HUES48 (cell line): ENCODE measurements at regions not wholly inside any gene's neighbourhood (a gene's known extent, or its start where the extent isn't known, plus 50 kb on each side); places are given as distances from the start of the nearest gene placed in this dataset.

Experiments used
- H3K27ac ChIP-seq: one replicate; pipeline ENCODE4 v1.7.0; 2013; ENCODE audit warnings: low read depth, low read length, inconsistent platforms
- H3K27me3 ChIP-seq: 2 replicates; pipeline ENCODE4 v1.6.1; 2013; ENCODE audit warnings: mild to moderate bottlenecking, low read length; ENCODE audit not compliant: control insufficient read depth, insufficient read depth
- H3K36me3 ChIP-seq: 2 replicates; pipeline ENCODE4 v1.6.1; 2013; ENCODE audit warnings: low read length; ENCODE audit not compliant: control insufficient read depth, insufficient read depth
- H3K4me1 ChIP-seq: 2 replicates; pipeline ENCODE4 v1.6.1; 2013; ENCODE audit warnings: mild to moderate bottlenecking, low read length; ENCODE audit not compliant: control insufficient read depth, insufficient read depth
- H3K4me3 ChIP-seq: 2 replicates; pipeline ENCODE4 v1.5.1; 2013; ENCODE audit warnings: mild to moderate bottlenecking, low read depth, low read length
- H3K9ac ChIP-seq: 2 replicates; pipeline ENCODE4 v1.6.1; 2013; ENCODE audit warnings: mild to moderate bottlenecking, low read depth, low read length, moderate library complexity
- H3K9me3 ChIP-seq: 2 replicates; pipeline ENCODE4 v1.6.1; 2013; ENCODE audit warnings: low read length; ENCODE audit not compliant: control insufficient read depth, insufficient read depth

DNA sequence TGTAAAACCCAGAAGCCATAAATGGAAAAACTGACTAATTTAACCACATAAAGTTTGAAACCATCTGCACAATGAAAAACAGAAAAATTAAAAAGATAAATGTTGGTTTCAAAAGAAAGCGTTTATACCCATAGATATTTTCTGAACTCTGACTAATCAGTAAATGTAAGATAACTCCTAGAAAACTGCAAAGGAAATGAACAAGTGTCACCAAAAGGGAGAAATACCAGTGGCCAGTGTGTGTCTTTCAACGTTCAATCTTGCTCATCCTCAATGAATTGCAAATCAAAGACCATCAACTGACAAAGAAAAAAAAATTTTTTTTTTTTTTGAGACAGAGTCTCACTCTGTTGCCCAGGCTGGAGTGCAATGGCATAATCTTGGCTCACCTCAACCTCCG is 180.1 kb downstream of the SYK start:
- Histone ChIP-seq H3K27ac (no peak overlapping the region), H3K4me3 (no peak overlapping the region), H3K9ac (no peak overlapping the region), H3K9me3 (no peaks in the 10 kb centered on the region), H3K36me3 (no peaks in the 10 kb centered on the region), H3K4me1 (0 out of 2 replicates have a peak, but pooled peaks cover 2% of the 10 kb centered on the region), H3K27me3 (no peaks in the 10 kb centered on the region)

DNA sequence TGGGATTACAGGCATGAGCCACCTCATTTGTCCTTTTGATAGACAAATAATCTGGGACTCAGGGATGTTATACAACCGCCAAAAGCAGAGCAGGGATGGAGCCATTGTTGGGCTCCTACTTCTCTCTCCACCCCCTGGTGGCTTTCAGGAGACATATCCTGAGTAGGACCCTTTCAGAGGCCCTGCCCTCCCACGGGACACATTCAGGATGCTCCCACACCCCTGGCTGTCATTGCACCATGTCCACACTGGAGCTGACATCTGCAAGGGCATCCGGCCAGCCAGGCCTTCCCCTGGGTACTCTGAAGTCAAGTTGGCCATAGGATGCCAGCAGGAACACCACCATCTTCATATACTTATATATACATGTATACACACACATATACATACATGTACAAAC is 181.8 kb downstream of the SYK start:
- Histone ChIP-seq H3K4me1 (0 out of 2 replicates have a peak, but pooled peaks cover 4% of the 10 kb centered on the region), H3K9me3 (no peaks in the 10 kb centered on the region), H3K27me3 (no peaks in the 10 kb centered on the region), H3K36me3 (no peaks in the 10 kb centered on the region), H3K27ac (no peak overlapping the region), H3K9ac (no peak overlapping the region), H3K4me3 (no peak overlapping the region)

DNA sequence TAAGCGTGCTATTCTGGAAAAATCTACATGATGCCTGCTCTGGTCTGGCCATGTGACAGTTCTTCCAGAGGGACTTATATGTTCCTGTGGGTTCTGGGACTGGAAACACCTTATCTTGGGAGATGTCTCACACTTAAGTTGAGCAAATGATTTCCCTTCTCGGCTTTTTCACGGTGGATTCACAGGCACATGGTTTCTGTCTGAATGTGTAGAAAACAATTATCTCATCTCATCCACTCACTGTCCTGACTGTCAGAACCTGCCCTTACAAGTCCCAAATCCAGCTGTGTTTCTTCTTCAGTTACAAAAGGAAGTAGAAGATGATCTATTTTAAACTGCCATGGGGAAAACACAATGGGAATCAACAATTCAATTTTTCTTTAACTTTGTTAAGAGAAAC is 184.0 kb downstream of the SYK start:
- 0 out of 2 replicates have a peak, but pooled peaks cover 4% of the 10 kb centered on the region for H3K4me1 ChIP-seq
- H3K9me3 ChIP-seq = no peaks in the 10 kb centered on the region
- no peaks in the 10 kb centered on the region for H3K36me3 ChIP-seq
- H3K9ac ChIP-seq = no peak overlapping the region
- no peaks in the 10 kb centered on the region for H3K27me3 ChIP-seq
- H3K4me3 ChIP-seq = no peak overlapping the region
- no peak overlapping the region for H3K27ac ChIP-seq

DNA sequence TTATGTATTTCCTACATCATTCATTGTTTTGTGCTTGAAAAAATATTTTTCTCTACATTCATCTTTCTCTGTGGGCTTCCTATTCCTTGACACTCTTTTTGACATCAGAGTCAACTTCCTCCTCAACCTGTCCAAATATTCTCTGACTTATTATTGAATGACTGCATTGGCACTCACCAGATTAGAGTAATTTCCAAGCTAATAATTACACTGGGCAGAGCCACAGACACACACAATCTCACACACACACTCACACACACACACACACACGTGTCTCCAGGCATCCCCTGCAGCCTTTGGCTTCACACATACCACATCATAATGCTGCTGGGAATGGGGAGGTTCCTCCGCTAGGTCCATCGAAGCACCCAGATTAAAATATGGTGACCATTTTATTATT is 184.5 kb downstream of the SYK start:
- Histone ChIP-seq H3K9me3 (no peaks in the 10 kb centered on the region), H3K27me3 (no peaks in the 10 kb centered on the region), H3K4me1 (0 out of 2 replicates have a peak, but pooled peaks cover 4% of the 10 kb centered on the region), H3K36me3 (no peaks in the 10 kb centered on the region), H3K9ac (no peak overlapping the region), H3K4me3 (no peak overlapping the region), H3K27ac (no peak overlapping the region)

DNA sequence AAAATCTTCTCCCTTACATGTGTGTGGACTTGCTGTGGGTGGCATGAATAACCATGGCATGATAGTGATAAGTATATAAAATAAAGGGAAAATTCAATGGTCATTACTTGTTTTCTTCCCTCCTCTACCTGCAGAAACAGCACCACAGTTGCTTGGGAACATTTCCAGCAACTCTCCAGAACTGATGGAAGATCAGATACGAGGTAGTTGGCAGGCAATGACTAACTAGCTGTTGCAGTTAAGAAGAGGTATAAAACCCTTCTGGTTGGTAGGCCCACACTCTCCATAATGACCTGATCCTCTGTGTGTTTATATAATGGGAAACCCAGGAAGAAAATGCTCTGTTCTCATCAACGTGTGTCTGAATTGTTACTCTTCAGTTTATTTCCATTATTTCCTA is 185.9 kb downstream of the SYK start:
- no peaks in the 10 kb centered on the region for H3K27me3 ChIP-seq
- no peaks in the 10 kb centered on the region for H3K9me3 ChIP-seq
- H3K9ac ChIP-seq = no peak overlapping the region
- H3K4me3 ChIP-seq = no peak overlapping the region
- H3K4me1 ChIP-seq = 0 out of 2 replicates have a peak, but pooled peaks cover 4% of the 10 kb centered on the region
- no peak overlapping the region for H3K27ac ChIP-seq
- H3K36me3 ChIP-seq = no peaks in the 10 kb centered on the region

DNA sequence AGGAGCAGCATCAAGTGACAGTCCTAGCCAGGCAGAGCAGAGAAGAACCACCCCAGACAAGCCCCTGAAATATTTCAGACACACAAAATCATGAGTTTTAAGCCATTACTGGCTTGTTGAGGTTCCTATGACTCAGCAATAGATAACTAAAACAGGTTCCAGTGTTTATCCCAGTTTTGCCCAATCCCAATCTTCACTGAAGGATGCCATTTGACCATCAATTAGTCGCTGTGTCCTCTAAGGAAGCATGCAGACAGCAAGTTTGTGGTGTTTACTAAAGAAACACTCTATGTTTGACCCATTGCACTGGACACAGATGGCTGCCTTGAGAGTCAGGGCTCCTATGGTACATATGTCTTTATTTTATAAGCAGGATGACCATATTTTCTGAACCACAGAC is 186.7 kb downstream of the SYK start:
- H3K4me1 ChIP-seq = 0 out of 2 replicates have a peak, but pooled peaks cover 4% of the 10 kb centered on the region
- H3K9me3 ChIP-seq = no peaks in the 10 kb centered on the region

DNA sequence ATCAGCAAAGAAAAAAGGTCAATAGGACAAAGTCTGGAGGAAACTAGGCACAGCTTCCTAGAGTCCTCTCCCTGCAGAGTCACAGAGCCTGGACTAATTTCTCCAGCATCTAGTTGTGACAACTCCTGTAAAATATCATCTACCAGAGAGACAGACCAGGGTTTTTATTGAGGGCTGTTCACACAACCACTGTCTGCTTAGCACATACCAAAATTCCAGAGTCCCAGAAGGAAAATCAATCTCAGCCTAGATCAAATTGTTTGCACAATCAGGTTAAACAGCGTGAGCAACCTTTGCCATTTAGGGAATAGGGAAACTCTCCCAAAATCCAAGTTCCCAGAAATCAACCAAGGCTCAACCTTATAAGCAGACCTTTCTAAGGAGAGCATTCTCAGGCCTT is 190.3 kb downstream of the SYK start:
- Histone ChIP-seq H3K4me1 (peaks cover 9% of the 10 kb centered on the region), H3K9ac (no peak overlapping the region), H3K4me3 (no peak overlapping the region), H3K27me3 (no peaks in the 10 kb centered on the region), H3K9me3 (no peaks in the 10 kb centered on the region), H3K27ac (no peak overlapping the region), H3K36me3 (no peaks in the 10 kb centered on the region)

More for the DNA sequence above, 186.7 kb downstream of the SYK start:
- no peaks in the 10 kb centered on the region for H3K27me3 ChIP-seq
- no peak overlapping the region for H3K27ac ChIP-seq
- no peak overlapping the region for H3K4me3 ChIP-seq
- H3K9ac ChIP-seq = no peak overlapping the region
- no peaks in the 10 kb centered on the region for H3K36me3 ChIP-seq

DNA sequence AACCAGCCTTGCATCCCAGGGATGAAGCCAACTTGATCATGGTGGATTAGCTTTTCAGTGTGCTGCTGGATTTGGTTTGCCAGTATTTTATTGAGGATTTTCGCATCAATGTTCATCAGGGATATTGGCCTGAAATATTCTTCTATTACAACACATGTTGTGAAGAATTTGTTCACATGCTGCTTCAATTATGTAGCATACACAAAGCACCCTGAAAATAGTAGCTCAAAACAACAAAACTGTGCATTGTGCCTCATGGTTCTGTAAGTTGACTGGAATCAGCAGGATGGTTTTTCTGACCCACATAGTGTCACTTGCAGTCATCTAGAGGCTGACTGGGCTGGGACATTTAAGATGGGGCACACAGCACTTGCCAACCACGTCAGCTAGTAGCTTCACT is 193.9 kb downstream of the SYK start:
- H3K9me3 ChIP-seq = no peaks in the 10 kb centered on the region
- no peak overlapping the region for H3K4me3 ChIP-seq
- peak overlapping the region; percentile 14 for H3K27ac ChIP-seq

DNA sequence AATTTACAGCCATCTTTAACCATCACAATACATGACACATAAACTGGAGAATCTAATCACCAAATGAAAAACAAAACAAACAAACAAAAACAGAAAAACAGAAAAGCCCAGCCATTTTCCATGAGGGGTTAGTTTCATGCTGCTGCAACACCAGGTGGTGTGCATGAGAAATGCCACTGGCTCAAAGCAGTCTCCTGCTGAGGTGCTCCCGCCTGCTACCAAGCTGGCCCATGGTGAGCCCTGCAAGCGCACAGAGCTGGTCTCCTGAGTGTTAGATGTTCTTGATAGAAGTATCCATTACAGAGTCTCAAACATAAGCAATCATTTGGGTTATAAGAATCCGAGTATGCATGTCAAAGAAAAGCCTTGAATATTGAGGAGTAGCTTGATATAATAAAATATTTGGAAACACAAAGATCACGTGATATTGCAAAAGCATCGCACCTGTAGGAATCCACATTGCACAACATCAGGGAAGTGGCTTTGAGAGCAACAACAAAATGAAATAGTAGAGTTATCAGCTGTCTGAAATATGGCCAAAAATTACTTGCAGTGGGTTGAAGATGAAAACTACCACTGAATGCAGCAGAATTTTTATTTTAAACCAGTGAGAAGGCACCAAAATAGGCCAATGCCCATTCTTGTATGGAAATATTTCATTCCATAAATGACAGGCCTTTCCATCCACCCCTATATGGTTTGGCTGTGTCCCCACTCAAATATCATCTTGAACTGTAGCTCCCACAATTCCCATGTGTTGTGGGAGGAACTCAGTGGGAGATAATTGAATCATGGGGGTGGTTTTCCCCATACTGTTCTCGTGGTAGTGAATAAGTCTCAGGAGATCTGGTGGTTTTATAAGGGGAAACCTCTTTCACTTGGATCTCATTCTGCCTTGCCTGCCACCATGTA is 194.8 kb downstream of the SYK start:
- no peaks in the 10 kb centered on the region for H3K27me3 ChIP-seq
- no peaks in the 10 kb centered on the region for H3K36me3 ChIP-seq
- no peak overlapping the region for H3K27ac ChIP-seq
- H3K4me3 ChIP-seq = no peak overlapping the region
- H3K9ac ChIP-seq = no peak overlapping the region
- peaks cover 2% of the 10 kb centered on the region; the same call in 1 of the 2 replicates for H3K9me3 ChIP-seq
- peaks cover 9% of the 10 kb centered on the region for H3K4me1 ChIP-seq

More for the DNA sequence above, 193.9 kb downstream of the SYK start:
- Histone ChIP-seq H3K27me3 (no peaks in the 10 kb centered on the region), H3K9ac (no peak overlapping the region), H3K36me3 (no peaks in the 10 kb centered on the region), H3K4me1 (peaks cover 9% of the 10 kb centered on the region)

DNA sequence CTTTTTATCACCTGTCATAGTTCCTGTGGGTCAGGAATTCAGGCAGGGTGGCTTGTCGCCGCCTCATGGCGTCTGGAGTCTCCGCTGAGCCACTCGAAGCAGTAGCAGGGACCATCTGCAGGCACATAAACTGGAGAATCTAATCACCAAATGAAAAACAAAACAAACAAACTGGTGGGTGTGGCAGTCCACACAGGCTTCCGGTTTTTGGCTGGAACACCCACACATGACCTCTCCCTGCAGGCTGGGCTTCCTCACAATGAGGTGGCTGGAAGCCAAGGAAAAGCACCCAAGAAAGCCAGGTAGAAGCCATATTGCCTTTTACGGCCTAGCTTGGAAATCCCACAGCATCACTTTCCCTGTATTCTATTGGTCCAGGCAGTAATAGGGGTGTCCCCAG is 197.0 kb downstream of the SYK start:
- Histone ChIP-seq H3K9me3 (peaks cover 23% of the 10 kb centered on the region), H3K27me3 (no peaks in the 10 kb centered on the region), H3K27ac (no peak overlapping the region), H3K36me3 (no peaks in the 10 kb centered on the region), H3K4me1 (peaks cover 9% of the 10 kb centered on the region), H3K4me3 (no peak overlapping the region), H3K9ac (no peak overlapping the region)
